ENCODE measurements at regions not wholly inside any gene's neighbourhood (a gene's known extent, or its start where the extent isn't known, plus 50 kb on each side); places are given as distances from the start of the nearest gene placed in this dataset.
"Not testable (repeated sequence)": the region's sequence is repeated elsewhere in the genome, so short reads cannot be mapped to it uniquely, and the experiment has no call there.

GRCh38 chrX:67213686-67214085, 330.1 kb upstream of the AR start:
- not testable (repeated sequence) for DNase-seq (ENCODE audit: low read depth in 2 of 2)

- no peak for DNase-seq (ENCODE audit: low read depth in 2 of 2)
Observed at GRCh38 chrX:67207912-67208311, 335.9 kb upstream of the AR start.

GRCh38 chrX:67159437-67159836, 384.4 kb upstream of the AR start:
- DNase-seq (ENCODE audit: low read depth in 2 of 2) = no peak

- DNase-seq (ENCODE audit: low read depth in 2 of 2) = no peak
Observed at GRCh38 chrX:67114635-67115034, 429.2 kb upstream of the AR start.

GRCh38 chrX:67105758-67106116, 438.1 kb upstream of the AR start:
- DNase-seq (ENCODE audit: low read depth in 2 of 2) = no peak

- DNase-seq (ENCODE audit: low read depth in 2 of 2) = no peak
Observed at GRCh38 chrX:67104982-67105757, 438.7 kb upstream of the AR start.

GRCh38 chrX:67100031-67100884, 443.6 kb upstream of the AR start:
- DNase-seq (ENCODE audit: low read depth in 2 of 2) = no peak

- no peak for DNase-seq (ENCODE audit: low read depth in 2 of 2)
Observed at GRCh38 chrX:67094061-67094460, 449.8 kb upstream of the AR start.

- DNase-seq (ENCODE audit: low read depth in 2 of 2) = no peak
Observed at GRCh38 chrX:67050760-67051159, 411.9 kb upstream of the EDA2R start.

GRCh38 chrX:67044866-67045265, 406.0 kb upstream of the EDA2R start:
- DNase-seq (ENCODE audit: low read depth in 2 of 2) = no peak

GRCh38 chrX:67044029-67044653, 405.3 kb upstream of the EDA2R start:
- DNase-seq (ENCODE audit: low read depth in 2 of 2) = no peak

- DNase-seq (ENCODE audit: low read depth in 2 of 2) = no peak
Observed at GRCh38 chrX:67004451-67004850, 365.6 kb upstream of the EDA2R start.

- DNase-seq (ENCODE audit: low read depth in 2 of 2) = no peak
Observed at GRCh38 chrX:66994729-66995128, 355.9 kb upstream of the EDA2R start.

GRCh38 chrX:66992077-66992476, 353.2 kb upstream of the EDA2R start:
- not testable (repeated sequence) for DNase-seq (ENCODE audit: low read depth in 2 of 2)

- DNase-seq (ENCODE audit: low read depth in 2 of 2) = no peak
Observed at GRCh38 chrX:66988331-66988730, 349.5 kb upstream of the EDA2R start.

GRCh38 chrX:66961665-66962064, 322.8 kb upstream of the EDA2R start:
- no peak for DNase-seq (ENCODE audit: low read depth in 2 of 2)

- DNase-seq (ENCODE audit: low read depth in 2 of 2) = no peak
Observed at GRCh38 chrX:66931713-66932112, 292.8 kb upstream of the EDA2R start.

GRCh38 chrX:66930516-66930915, 291.6 kb upstream of the EDA2R start:
- DNase-seq (ENCODE audit: low read depth in 2 of 2) = not testable (repeated sequence)

- no peak for DNase-seq (ENCODE audit: low read depth in 2 of 2)
Observed at GRCh38 chrX:66920296-66920695, 281.4 kb upstream of the EDA2R start.

GRCh38 chrX:66919280-66919832, 280.5 kb upstream of the EDA2R start:
- no peak for DNase-seq (ENCODE audit: low read depth in 2 of 2)

GRCh38 chrX:66918511-66918910, 279.6 kb upstream of the EDA2R start:
- DNase-seq (ENCODE audit: low read depth in 2 of 2) = no peak

GRCh38 chrX:66915893-66916292, 277.0 kb upstream of the EDA2R start:
- no peak for DNase-seq (ENCODE audit: low read depth in 2 of 2)
